ENCODE measurements at regions not wholly inside any gene's neighbourhood (a gene's known extent, or its start where the extent isn't known, plus 50 kb on each side); places are given as distances from the start of the nearest gene placed in this dataset.
"Not testable (repeated sequence)": the region's sequence is repeated elsewhere in the genome, so short reads cannot be mapped to it uniquely, and the experiment has no call there.

- POLR2A ChIA-PET; H3K4me1 ChIP-seq (ENCODE audit: insufficient read depth, low read length); H3K27me3 ChIP-seq (ENCODE audit: control insufficient read depth in 1 of 2, insufficient read depth in 2 of 2, low read length in 2 of 2); H3K4me3 ChIP-seq (ENCODE audit: low read length); H3K27ac Mint-ChIP-seq; H3K36me3 Mint-ChIP-seq (ENCODE audit: low read depth); H3K27ac ChIP-seq (ENCODE audit: low read depth in 1 of 2, low read length in 2 of 2); CTCF ChIA-PET; H3K4me3 Mint-ChIP-seq; H3K9me3 Mint-ChIP-seq; H3K27me3 Mint-ChIP-seq; DNase-seq; H3K4me1 Mint-ChIP-seq (ENCODE audit: low read depth); intact Hi-C loops (cut with DNase I, micrococcal nuclease); H3K36me3 ChIP-seq (ENCODE audit: insufficient read depth, low read length); H3K9me3 ChIP-seq (ENCODE audit: control insufficient read depth in 1 of 2, insufficient read depth in 1 of 2, low read length in 2 of 2): not testable (repeated sequence)
- ATAC-seq (ENCODE audit: poor library complexity) = peak; percentile 78
These were observed 4410.6 kb upstream of the TPTE start for GRCh38 chr21:6110716-6111343.

- H3K9me3 ChIP-seq (ENCODE audit: control insufficient read depth in 1 of 2, insufficient read depth in 1 of 2, low read length in 2 of 2); H3K4me3 Mint-ChIP-seq; POLR2A ChIA-PET; H3K27me3 Mint-ChIP-seq; intact Hi-C loops (cut with DNase I, micrococcal nuclease); CTCF ChIA-PET; H3K9me3 Mint-ChIP-seq; H3K4me1 ChIP-seq (ENCODE audit: insufficient read depth, low read length); H3K36me3 ChIP-seq (ENCODE audit: insufficient read depth, low read length); H3K27ac ChIP-seq (ENCODE audit: low read depth in 1 of 2, low read length in 2 of 2); H3K27me3 ChIP-seq (ENCODE audit: control insufficient read depth in 1 of 2, insufficient read depth in 2 of 2, low read length in 2 of 2); H3K4me3 ChIP-seq (ENCODE audit: low read length); H3K4me1 Mint-ChIP-seq (ENCODE audit: low read depth); H3K27ac Mint-ChIP-seq; H3K36me3 Mint-ChIP-seq (ENCODE audit: low read depth): not testable (repeated sequence)
- peak; percentile 5 for ATAC-seq (ENCODE audit: poor library complexity)
- peak in 3 of 14 experiments; percentile 6 to 22 (median 11) for DNase-seq
These were observed 4410.0 kb upstream of the TPTE start for GRCh38 chr21:6111354-6111753.

- H3K4me1 Mint-ChIP-seq (ENCODE audit: low read depth); ATAC-seq (ENCODE audit: poor library complexity); POLR2A ChIA-PET; H3K9me3 Mint-ChIP-seq; H3K4me1 ChIP-seq (ENCODE audit: insufficient read depth, low read length); H3K27me3 ChIP-seq (ENCODE audit: control insufficient read depth in 1 of 2, insufficient read depth in 2 of 2, low read length in 2 of 2); intact Hi-C loops (cut with DNase I, micrococcal nuclease); H3K27ac Mint-ChIP-seq; CTCF ChIA-PET; DNase-seq; H3K27ac ChIP-seq (ENCODE audit: low read depth in 1 of 2, low read length in 2 of 2); H3K4me3 Mint-ChIP-seq; H3K36me3 Mint-ChIP-seq (ENCODE audit: low read depth); H3K4me3 ChIP-seq (ENCODE audit: low read length); H3K27me3 Mint-ChIP-seq; H3K36me3 ChIP-seq (ENCODE audit: insufficient read depth, low read length); H3K9me3 ChIP-seq (ENCODE audit: control insufficient read depth in 1 of 2, insufficient read depth in 1 of 2, low read length in 2 of 2): not testable (repeated sequence)
These were observed 4403.0 kb upstream of the TPTE start for GRCh38 chr21:6118336-6118735.

GRCh38 chr21:6120863-6121262, 4400.5 kb upstream of the TPTE start:
- H3K27me3 ChIP-seq (ENCODE audit: control insufficient read depth in 1 of 2, insufficient read depth in 2 of 2, low read length in 2 of 2); ATAC-seq (ENCODE audit: poor library complexity); H3K4me3 Mint-ChIP-seq; CTCF ChIA-PET; H3K4me3 ChIP-seq (ENCODE audit: low read length); DNase-seq; H3K9me3 ChIP-seq (ENCODE audit: control insufficient read depth in 1 of 2, insufficient read depth in 1 of 2, low read length in 2 of 2); H3K27me3 Mint-ChIP-seq; H3K9me3 Mint-ChIP-seq; POLR2A ChIA-PET; H3K27ac Mint-ChIP-seq; H3K4me1 ChIP-seq (ENCODE audit: insufficient read depth, low read length); H3K36me3 ChIP-seq (ENCODE audit: insufficient read depth, low read length); H3K27ac ChIP-seq (ENCODE audit: low read depth in 1 of 2, low read length in 2 of 2); H3K4me1 Mint-ChIP-seq (ENCODE audit: low read depth); H3K36me3 Mint-ChIP-seq (ENCODE audit: low read depth); intact Hi-C loops (cut with DNase I, micrococcal nuclease): not testable (repeated sequence)

GRCh38 chr21:6122629-6123028, 4398.8 kb upstream of the TPTE start:
- CTCF ChIA-PET = not testable (repeated sequence)
- DNase-seq = peak in 1 of 14 experiments; percentile 20

GRCh38 chr21:6123224-6123623, 4398.2 kb upstream of the TPTE start:
- H3K4me1 Mint-ChIP-seq (ENCODE audit: low read depth); POLR2A ChIA-PET; intact Hi-C loops (cut with DNase I, micrococcal nuclease); H3K27me3 Mint-ChIP-seq; H3K27me3 ChIP-seq (ENCODE audit: control insufficient read depth in 1 of 2, insufficient read depth in 2 of 2, low read length in 2 of 2); H3K4me3 ChIP-seq (ENCODE audit: low read length); H3K9me3 ChIP-seq (ENCODE audit: control insufficient read depth in 1 of 2, insufficient read depth in 1 of 2, low read length in 2 of 2); H3K9me3 Mint-ChIP-seq; H3K27ac ChIP-seq (ENCODE audit: low read depth in 1 of 2, low read length in 2 of 2); CTCF ChIA-PET; H3K36me3 Mint-ChIP-seq (ENCODE audit: low read depth); H3K36me3 ChIP-seq (ENCODE audit: insufficient read depth, low read length); H3K4me1 ChIP-seq (ENCODE audit: insufficient read depth, low read length): not testable (repeated sequence)
- DNase-seq (peak in 1 of 14 experiments; percentile 17), ATAC-seq (ENCODE audit: poor library complexity) (peak; percentile 67)
- Mint-ChIP-seq H3K4me3 (peak overlapping the region; percentile 58), H3K27ac (peak overlapping the region; percentile 83)

More at GRCh38 chr21:6122629-6123028, 4398.8 kb upstream of the TPTE start:
- H3K9me3 ChIP-seq (ENCODE audit: control insufficient read depth in 1 of 2, insufficient read depth in 1 of 2, low read length in 2 of 2); H3K36me3 Mint-ChIP-seq (ENCODE audit: low read depth); H3K4me1 ChIP-seq (ENCODE audit: insufficient read depth, low read length); H3K4me3 Mint-ChIP-seq; H3K27me3 Mint-ChIP-seq; H3K4me1 Mint-ChIP-seq (ENCODE audit: low read depth); H3K36me3 ChIP-seq (ENCODE audit: insufficient read depth, low read length); POLR2A ChIA-PET; H3K9me3 Mint-ChIP-seq; H3K27ac Mint-ChIP-seq; H3K27me3 ChIP-seq (ENCODE audit: control insufficient read depth in 1 of 2, insufficient read depth in 2 of 2, low read length in 2 of 2); H3K27ac ChIP-seq (ENCODE audit: low read depth in 1 of 2, low read length in 2 of 2); H3K4me3 ChIP-seq (ENCODE audit: low read length); intact Hi-C loops (cut with DNase I, micrococcal nuclease): not testable (repeated sequence)
- ATAC-seq (ENCODE audit: poor library complexity) = peak; percentile 33

- H3K4me3 Mint-ChIP-seq; H3K9me3 Mint-ChIP-seq; CTCF ChIA-PET; H3K27ac ChIP-seq (ENCODE audit: low read depth in 1 of 2, low read length in 2 of 2); H3K27ac Mint-ChIP-seq; H3K9me3 ChIP-seq (ENCODE audit: control insufficient read depth in 1 of 2, insufficient read depth in 1 of 2, low read length in 2 of 2); ATAC-seq (ENCODE audit: poor library complexity); H3K36me3 ChIP-seq (ENCODE audit: insufficient read depth, low read length); H3K36me3 Mint-ChIP-seq (ENCODE audit: low read depth); H3K4me1 ChIP-seq (ENCODE audit: insufficient read depth, low read length); POLR2A ChIA-PET; H3K27me3 Mint-ChIP-seq; H3K4me3 ChIP-seq (ENCODE audit: low read length); H3K4me1 Mint-ChIP-seq (ENCODE audit: low read depth); intact Hi-C loops (cut with DNase I, micrococcal nuclease); H3K27me3 ChIP-seq (ENCODE audit: control insufficient read depth in 1 of 2, insufficient read depth in 2 of 2, low read length in 2 of 2): not testable (repeated sequence)
- DNase-seq = peak in 2 of 14 experiments; percentile 2 to 12
These were observed 4395.7 kb upstream of the TPTE start for GRCh38 chr21:6125549-6126240.
